Pulmonary artery endothelial cell (primary cell): ENCODE measurements at regions not wholly inside any gene's neighbourhood (a gene's known extent, or its start where the extent isn't known, plus 50 kb on each side); places are given as distances from the start of the nearest gene placed in this dataset.

Source experiments
- DNase-seq: peaks from one replicate; pipeline ENCODE4 v3.0.0-alpha.2; 2011; ENCODE audit warnings: low read depth, low spot score

DNA sequence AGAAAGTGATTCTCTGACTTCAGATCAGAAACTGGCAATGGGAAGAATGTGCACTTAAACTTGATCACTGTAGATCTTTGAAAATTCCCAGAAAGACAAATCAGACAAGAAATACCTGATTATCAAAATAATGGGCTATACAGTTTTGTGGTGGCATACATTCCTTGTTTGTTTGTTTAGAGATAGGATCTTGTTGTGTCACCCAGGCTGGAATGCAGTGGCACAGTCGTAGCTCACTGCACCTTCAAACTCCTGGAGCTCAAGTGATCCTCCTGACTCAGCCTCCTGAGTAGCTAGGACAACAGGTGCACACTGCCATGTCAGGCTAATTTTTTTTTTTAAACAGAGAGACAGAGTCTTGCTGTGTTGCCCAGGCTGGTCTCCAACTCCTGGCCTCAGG, 81.0 kb upstream of the SPRY1 start:
- DNase-seq: no peak

GRCh38 chr4:123317211-123317610, 79.4 kb upstream of the SPRY1 start:
- DNase-seq: no peak

DNA sequence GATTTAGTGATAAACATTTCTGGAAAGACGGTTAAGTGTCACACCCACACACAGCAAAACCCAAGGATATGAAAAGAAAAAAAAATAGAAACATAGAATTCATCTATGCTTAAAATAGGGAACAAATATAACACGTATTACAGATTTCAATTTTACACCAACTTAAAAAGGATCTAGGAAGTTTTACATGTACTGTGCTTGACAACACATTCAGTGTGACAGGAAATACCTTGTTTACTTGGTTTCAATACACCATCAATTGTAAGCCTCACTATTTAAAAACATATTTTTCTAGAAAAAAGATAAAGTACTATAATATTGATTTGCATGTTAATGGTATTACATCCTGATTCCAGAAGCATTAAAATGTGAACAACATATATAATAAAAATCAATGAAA, 77.0 kb upstream of the SPRY1 start:
- no peak for DNase-seq

- DNase-seq: no peak
Measured at GRCh38 chr4:123323998-123324397, 72.6 kb upstream of the SPRY1 start.

DNA sequence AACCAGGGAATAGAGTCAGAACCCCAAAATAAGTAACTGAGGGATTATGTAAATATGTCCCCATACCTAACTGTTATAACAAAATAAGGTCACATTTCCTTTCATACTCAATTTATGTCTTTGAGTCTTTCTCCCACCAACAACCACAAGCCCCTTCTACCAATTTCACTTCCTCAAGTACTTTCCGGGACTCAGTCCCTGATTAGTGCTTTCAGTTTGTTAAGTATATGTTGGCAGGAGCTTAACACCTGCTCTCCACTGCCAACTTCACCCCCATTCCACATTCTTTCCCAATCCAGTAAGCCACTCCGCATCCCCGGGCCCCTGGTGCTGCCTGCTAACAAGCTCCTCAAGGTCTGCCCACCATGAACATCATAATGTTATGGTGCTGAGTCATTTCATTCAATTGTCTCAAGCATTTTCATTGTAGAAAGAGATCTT, 71.3 kb upstream of the SPRY1 start:
- no peak for DNase-seq

- no peak for DNase-seq
Measured at GRCh38 chr4:123327346-123327745, 69.2 kb upstream of the SPRY1 start.

DNA sequence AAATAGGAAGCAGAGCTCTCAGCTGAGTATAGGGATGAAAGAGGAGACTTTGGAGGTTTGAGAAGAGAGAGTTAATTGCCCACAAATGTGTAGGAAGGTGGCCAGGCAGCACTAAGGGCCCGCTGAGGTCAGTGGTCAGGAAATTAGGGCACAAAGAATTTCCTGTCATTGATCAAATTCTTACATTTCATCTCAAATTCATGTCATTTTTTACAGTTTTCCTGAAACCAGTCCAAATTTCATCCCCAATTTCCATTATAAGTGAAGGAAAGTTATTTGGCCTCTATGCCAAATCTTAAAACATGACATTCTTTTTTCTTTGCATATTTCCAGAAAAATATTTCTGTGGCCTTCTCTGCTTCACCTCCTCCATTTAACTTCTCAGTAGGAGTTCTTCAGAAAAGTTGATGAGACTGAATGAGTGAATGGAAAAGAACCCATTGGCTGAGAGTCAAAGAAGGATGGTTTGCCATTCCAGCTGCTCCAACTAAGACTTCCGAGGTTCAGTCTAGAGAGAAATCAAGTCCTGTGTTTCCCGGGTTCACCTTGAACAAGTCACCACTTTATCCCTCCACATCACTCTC, 68.7 kb upstream of the SPRY1 start:
- DNase-seq: no peak

DNA sequence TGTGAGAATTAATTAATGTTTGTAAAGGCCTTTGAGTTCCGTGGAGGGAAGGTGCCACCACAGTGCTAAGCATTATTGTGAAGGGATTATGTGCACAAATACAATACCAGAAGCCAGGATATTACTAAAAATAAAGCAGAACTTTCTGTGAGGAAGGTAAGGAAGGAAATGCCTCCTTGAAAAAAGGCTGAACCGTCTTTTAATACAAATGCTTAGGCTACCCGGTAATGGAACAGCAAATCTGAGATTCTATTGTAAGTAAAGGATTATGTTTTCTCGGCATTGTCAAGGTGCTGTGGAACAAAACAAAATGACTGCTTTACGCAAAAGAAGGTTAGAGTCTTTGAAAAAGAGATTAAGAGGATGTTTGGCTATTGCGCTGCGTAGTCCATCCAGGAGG, 57.9 kb upstream of the SPRY1 start:
- no peak for DNase-seq

- DNase-seq: no peak
Measured at GRCh38 chr4:123339507-123340380, 56.9 kb upstream of the SPRY1 start.

DNA sequence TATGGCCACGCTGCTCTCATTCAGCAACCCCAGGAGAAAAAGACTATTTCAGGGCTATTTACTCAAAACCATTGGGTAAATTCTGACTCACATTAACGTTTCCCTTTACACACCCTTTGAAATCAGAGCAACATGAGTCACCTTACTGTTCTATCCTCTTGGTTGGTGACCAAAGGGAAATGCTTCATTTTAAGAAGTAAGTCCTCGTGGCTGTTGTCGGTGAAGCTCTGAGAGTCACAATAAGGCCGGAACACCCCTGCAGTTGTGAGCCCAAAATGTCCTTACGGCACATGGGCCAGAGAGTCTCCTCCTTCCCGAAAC, 56.3 kb upstream of the SPRY1 start:
- DNase-seq: peak; percentile 85

DNA sequence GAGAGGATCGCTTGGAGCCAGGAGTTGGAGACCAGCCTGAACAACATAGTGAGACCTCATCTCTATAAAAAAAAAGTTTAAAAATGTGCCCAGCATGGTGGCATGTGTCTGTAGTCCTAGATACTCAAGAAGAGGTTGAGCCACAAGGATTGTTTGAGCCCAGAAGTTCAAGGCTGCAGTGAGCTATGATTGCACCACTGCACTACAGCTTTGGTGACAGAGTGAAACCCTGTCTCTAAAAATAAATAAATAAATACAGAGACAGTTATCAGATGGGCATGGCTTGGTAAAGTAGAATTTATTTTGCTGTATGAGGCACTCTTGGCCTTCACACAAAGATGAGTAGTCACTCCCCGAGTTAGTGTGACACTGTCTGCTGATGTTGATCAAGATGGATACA, 54.1 kb upstream of the SPRY1 start:
- DNase-seq: no peak

DNA sequence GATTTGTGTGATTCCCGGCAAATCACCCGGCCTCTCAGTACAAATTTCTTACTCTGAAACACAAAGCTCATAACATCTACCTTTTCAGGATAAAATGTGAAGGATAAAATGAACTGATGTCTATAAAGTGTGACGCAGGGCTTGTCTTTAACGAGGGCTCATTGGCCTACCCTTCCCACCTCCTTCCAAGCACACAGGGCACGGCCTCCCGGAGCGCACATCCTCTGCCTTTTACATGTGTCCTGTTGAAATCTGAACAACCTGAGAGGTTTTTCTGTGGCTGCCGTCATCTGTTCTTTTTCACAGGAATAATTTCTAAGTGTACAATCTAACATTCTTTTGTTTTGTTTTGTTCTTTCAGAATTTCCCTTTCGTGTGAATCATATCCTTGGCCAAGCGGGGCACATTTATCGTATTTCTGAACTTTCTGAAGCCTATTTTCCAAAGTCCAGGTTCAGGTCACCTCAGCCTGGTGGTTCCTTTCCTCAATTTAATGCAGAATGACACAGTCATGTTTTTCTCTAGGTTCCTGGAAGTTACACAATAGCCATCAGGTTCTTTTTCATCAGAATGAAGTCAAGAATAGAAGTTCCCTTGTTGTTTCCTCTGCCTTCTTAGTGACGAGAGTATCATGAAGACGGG, 53.1 kb upstream of the SPRY1 start:
- DNase-seq: peak; percentile 88

- no peak for DNase-seq
Measured at GRCh38 chr4:123345137-123345934, 51.3 kb upstream of the SPRY1 start.

- no peak for DNase-seq
Measured at GRCh38 chr4:123345935-123346300, 50.7 kb upstream of the SPRY1 start.

DNA sequence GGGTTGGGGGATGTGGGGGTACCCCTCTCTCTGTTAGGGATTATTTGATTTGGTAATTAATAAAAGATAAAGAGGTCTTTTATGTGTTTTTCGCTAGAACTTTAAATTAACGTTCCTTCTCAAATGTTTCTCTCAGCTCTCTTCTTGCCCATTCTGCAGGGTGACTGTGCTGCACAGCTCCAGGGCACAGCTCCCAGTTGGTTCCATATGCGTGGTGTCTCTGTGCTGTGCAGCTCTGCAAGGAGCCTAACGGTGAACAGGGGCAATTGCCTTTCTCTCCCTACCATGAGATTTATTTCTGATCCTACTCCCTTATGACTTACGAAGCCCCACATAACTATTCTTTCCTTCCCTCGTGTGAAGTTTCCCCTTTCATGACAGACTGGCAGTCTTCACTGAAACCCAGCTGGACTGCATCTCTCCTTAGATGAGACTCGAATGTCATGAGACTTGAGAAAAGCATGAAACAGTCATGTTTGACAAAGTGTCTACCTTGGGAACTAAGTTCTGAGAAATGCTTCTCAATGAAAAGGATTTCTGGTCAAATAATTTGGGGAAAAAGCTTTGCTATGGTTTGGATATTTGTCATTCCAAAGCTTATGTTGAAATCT, 50.2 kb upstream of the SPRY1 start:
- no peak for DNase-seq
